HG03565 (cell line): ENCODE measurements at regions not wholly inside any gene's neighbourhood (a gene's known extent, or its start where the extent isn't known, plus 50 kb on each side); places are given as distances from the start of the nearest gene placed in this dataset.
"Not testable (repeated sequence)": the region's sequence is repeated elsewhere in the genome, so short reads cannot be mapped to it uniquely, and the experiment has no call there.

Source experiments
- ATAC-seq: cut with Tn5 transposase; IDR thresholded peaks from one replicate; pipeline ENCODE4 v1.9.1; 2021; ENCODE audit warnings: mild to moderate bottlenecking, moderate library complexity; ENCODE audit not compliant: unreplicated experiment

DNA sequence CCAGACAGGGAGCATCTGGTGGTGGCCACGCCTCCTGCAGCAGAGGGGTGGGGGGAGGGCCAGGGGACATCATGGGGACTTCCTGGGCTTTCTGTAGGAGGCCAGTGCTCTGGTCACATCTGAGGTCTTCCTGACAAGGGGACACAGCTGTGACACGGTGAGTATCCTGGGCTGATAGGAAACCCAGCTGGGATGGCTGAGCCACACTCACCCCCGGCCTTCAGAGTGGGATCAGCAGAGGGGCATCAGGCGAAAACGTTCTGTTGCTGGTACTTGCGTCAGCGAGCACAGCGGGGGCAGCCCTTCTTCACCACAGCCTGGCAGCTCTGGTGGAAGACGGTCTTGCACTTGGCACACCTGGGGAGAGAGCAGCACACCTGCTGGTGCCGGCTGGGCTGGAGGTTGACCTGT lies 122.9 kb upstream of the SMURF2 start:
- ATAC-seq = no peak

- ATAC-seq = no peak
These were observed 122.4 kb upstream of the SMURF2 start for GRCh38 chr17:64784353-64785010.

GRCh38 chr17:64783556-64784352 lies 121.6 kb upstream of the SMURF2 start:
- no peak for ATAC-seq

DNA sequence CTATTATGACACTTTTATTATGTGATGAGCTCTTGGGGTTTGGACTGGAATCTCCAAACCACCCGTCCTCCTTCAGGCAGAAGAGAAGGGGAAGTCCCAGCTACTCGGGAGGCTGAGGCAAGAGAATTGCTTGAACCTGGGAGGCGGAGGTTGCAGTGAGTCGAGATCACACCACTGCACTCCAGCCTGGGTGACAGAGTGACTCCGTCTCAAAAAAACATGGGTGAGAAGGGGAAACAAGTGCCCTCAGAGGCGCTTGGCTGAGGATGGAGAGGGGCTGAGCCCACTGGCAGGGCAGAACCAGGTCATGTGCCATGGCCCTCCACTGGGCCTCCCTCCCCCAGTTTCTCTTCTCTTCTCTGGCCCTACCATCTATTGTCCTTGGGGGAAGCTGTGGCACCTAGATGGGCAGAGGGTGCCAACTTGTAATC lies 120.9 kb upstream of the SMURF2 start:
- no peak for ATAC-seq

GRCh38 chr17:64781810-64782555 lies 119.9 kb upstream of the SMURF2 start:
- ATAC-seq = no peak

DNA sequence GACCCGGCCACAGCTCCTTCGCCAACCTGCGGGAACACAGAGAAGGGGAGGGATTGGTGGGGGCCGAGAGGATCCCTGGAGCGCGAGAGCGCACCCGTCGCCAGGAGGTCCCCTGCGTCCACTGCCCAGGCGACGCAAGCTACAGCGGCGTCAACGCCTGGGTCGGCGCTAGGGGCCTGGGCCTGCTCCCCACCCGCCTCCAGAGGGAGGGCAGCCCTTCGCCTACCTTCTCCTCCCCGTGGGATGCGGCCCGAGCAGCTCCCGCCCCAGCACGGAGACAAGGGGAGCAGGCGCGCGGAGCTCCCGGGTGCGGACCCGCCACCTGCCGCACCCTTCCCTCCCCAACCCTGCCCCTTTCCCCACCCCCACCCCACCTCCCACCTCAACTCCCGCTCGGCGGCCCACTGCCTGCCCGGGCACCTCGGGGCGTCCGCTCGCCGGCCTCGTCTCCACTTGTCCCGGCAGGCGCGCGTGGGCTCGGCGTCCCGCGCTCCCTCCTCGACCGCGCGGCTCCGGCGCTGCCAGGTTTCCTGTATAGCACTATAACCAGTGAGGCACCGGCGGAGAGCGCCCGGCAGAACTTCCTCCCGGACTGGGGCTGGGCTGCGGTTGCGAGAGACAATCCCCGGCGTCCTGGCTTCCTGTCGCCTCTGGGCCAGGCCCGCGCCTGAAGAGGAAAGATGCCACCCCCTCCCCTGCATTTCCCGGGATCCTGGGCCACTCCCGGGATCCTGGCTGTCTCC lies 119.1 kb upstream of the SMURF2 start:
- ATAC-seq = no peak

- ATAC-seq = no peak
These were observed 118.2 kb upstream of the SMURF2 start for GRCh38 chr17:64780096-64781013.

- no peak for ATAC-seq
These were observed 117.4 kb upstream of the SMURF2 start for GRCh38 chr17:64779376-64780095.

DNA sequence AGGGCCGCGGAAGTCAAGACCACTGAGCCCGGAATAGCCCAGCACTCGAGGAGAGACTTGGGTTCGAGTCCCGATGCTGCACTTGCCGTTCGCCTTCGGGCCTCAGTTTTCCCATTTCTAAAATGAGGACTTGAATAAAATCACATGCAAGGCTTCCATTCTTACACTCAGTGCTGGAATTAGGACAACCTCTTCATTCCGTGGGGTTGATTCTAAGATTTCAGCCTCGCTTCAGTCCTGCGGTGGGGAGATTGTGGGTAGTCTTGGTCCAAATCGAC lies 116.9 kb upstream of the SMURF2 start:
- not testable (repeated sequence) for ATAC-seq

GRCh38 chr17:64778240-64779097 lies 116.4 kb upstream of the SMURF2 start:
- no peak for ATAC-seq

- no peak for ATAC-seq
These were observed 115.5 kb upstream of the SMURF2 start for GRCh38 chr17:64777415-64778239.

GRCh38 chr17:64776720-64777414 lies 114.8 kb upstream of the SMURF2 start:
- not testable (repeated sequence) for ATAC-seq

- ATAC-seq = no peak
These were observed 113.8 kb upstream of the SMURF2 start for GRCh38 chr17:64775701-64776570.

- no peak for ATAC-seq
These were observed 112.9 kb upstream of the SMURF2 start for GRCh38 chr17:64774888-64775540.
